IgD-negative memory B cell (primary cell): ENCODE measurements at regions not wholly inside any gene's neighbourhood (a gene's known extent, or its start where the extent isn't known, plus 50 kb on each side); places are given as distances from the start of the nearest gene placed in this dataset.
A peak's percentile ranks its signal among the peaks of the same experiment; 100 is the strongest.

ENCODE experiments used
- H3K27ac Mint-ChIP-seq, 3 donors: one replicate each; pipeline ENCODE4 v1.8.0; 2020 to 2022; ENCODE audit warnings: mild to moderate bottlenecking in 3 of 3, mixed read lengths in 3 of 3, moderate library complexity in 1 of 3
- H3K27me3 Mint-ChIP-seq: one replicate; pipeline ENCODE4 v1.8.0; 2021; ENCODE audit warnings: mixed read lengths
- H3K36me3 Mint-ChIP-seq: one replicate; pipeline ENCODE4 v1.8.0; 2020; ENCODE audit warnings: mild to moderate bottlenecking, mixed read lengths
- H3K4me1 Mint-ChIP-seq, 3 donors: one replicate each; pipeline ENCODE4 v1.8.0; 2020 to 2022; ENCODE audit warnings: mixed read lengths in 3 of 3, mild to moderate bottlenecking in 1 of 3
- H3K4me3 Mint-ChIP-seq, 4 donors: one replicate each; pipeline ENCODE4 v1.8.0; 2020 to 2022; ENCODE audit warnings: mild to moderate bottlenecking in 4 of 4, mixed read lengths in 4 of 4, moderate library complexity in 3 of 4
- H3K9me3 Mint-ChIP-seq, 3 donors: one replicate each; pipeline ENCODE4 v1.8.0; 2020 to 2021; ENCODE audit warnings: mixed read lengths in 3 of 3, mild to moderate bottlenecking in 1 of 3

DNA sequence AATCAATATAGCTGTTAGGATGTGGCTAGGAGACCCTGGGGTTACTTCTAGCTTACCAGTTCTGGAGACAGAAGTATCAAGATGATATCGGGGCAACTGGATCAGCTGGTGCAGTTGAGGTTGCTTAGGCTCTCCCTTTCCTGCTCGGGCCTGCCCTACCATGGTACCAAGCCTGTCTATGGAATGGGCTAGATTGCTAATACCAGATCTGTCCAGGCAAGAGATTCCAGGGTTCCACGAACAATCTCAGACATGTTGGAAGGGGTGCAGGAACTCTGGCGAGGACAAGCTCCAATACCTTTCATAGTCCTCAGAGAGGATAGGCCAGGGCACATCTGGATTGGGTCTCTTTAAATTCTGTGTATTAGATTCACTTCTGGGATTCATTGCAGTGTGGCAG lies 53.8 kb downstream of the ADM start:
- Mint-ChIP-seq H3K27me3 (peaks cover 14% of the 10 kb centered on the region), H3K27ac (no peak overlapping the region)

DNA sequence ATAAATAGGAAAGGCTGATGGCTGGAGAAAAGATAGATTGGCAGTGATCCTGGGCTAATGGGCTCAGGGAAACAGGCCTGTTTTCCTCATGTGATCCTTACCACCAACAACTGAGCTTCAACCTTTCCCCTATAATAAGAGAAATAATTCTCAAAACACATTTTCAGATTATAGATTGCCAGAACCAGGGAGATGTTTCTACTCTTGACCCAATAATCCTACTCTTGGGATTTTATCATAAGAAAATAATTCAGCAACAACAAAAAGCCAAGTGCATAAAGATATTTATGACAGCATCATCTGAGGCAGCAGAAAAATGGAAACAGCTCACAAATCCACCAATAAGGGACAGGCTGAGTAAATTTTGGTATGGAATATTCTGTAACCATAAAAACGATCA lies 54.3 kb downstream of the ADM start:
- H3K36me3 Mint-ChIP-seq: peaks cover 6% of the 10 kb centered on the region
- peaks cover 14% of the 10 kb centered on the region for H3K27me3 Mint-ChIP-seq
- H3K9me3 Mint-ChIP-seq: peaks cover 0 to 5% (median 3%) of the 10 kb centered on the region in 3 donors
- no peak overlapping the region for H3K4me3 Mint-ChIP-seq
- H3K4me1 Mint-ChIP-seq: peaks cover 0 to 5% (median 2%) of the 10 kb centered on the region in 3 donors
- H3K27ac Mint-ChIP-seq: no peak overlapping the region

More for the DNA sequence above, 53.8 kb downstream of the ADM start:
- H3K4me3 Mint-ChIP-seq: no peak overlapping the region
- H3K9me3 Mint-ChIP-seq: peaks cover 0 to 5% (median 3%) of the 10 kb centered on the region in 3 donors
- H3K36me3 Mint-ChIP-seq: peaks cover 7% of the 10 kb centered on the region
- H3K4me1 Mint-ChIP-seq: peaks cover 0 to 5% (median 2%) of the 10 kb centered on the region in 3 donors

DNA sequence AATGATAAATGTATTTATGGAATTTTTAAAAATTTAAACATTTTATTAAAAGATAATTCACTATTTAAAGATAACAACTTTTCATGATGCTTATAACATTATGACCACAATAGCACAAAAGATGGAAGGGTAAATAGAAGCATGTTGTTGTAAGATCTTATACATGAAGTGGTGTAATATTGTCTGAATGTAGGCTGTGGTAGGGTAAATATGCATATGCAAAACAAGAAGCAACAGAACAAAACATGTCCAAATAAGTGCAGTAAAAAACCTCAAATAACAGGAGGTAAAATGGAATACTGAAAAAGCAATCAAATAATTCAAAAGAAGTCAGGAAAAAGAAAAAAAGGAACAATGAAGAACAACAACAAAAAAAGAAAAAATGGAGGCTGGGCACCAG lies 56.0 kb downstream of the ADM start:
- no peak overlapping the region for H3K27ac Mint-ChIP-seq
- H3K27me3 Mint-ChIP-seq: peaks cover 10% of the 10 kb centered on the region
- peaks cover 6% of the 10 kb centered on the region for H3K36me3 Mint-ChIP-seq
- peak overlapping the region in 1 of 4 donors; percentile 22 for H3K4me3 Mint-ChIP-seq
- peaks cover 0 to 5% (median 3%) of the 10 kb centered on the region in 3 donors for H3K9me3 Mint-ChIP-seq
- H3K4me1 Mint-ChIP-seq: peaks cover 0 to 5% (median 2%) of the 10 kb centered on the region in 3 donors

DNA sequence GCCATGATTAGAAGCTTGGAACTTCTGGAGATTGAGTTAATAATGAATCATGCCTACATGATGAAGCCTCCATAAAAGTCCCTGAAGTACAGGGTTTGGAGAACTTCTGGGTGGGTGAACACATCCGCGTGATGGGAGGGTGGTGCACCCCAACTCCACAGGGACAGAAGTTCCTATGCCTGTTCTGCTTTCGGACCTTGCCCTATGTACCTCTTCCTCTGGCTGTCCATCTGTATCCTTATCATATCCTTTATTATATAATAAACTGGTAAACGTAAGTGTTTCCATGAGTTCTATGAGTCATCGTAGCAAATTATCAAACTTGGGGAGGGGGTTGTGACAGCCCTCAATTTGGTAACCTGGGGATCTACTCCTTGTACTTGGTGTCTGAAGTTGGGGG lies 60.2 kb downstream of the ADM start:
- H3K36me3 Mint-ChIP-seq: peaks cover 2% of the 10 kb centered on the region
- peaks cover 3 to 7% (median 5%) of the 10 kb centered on the region in 3 donors for H3K4me1 Mint-ChIP-seq
- H3K9me3 Mint-ChIP-seq: peaks cover 0 to 11% (median 3%) of the 10 kb centered on the region in 3 donors
- no peak overlapping the region for H3K27ac Mint-ChIP-seq
- H3K4me3 Mint-ChIP-seq: no peak overlapping the region
- H3K27me3 Mint-ChIP-seq: peaks cover 6% of the 10 kb centered on the region

DNA sequence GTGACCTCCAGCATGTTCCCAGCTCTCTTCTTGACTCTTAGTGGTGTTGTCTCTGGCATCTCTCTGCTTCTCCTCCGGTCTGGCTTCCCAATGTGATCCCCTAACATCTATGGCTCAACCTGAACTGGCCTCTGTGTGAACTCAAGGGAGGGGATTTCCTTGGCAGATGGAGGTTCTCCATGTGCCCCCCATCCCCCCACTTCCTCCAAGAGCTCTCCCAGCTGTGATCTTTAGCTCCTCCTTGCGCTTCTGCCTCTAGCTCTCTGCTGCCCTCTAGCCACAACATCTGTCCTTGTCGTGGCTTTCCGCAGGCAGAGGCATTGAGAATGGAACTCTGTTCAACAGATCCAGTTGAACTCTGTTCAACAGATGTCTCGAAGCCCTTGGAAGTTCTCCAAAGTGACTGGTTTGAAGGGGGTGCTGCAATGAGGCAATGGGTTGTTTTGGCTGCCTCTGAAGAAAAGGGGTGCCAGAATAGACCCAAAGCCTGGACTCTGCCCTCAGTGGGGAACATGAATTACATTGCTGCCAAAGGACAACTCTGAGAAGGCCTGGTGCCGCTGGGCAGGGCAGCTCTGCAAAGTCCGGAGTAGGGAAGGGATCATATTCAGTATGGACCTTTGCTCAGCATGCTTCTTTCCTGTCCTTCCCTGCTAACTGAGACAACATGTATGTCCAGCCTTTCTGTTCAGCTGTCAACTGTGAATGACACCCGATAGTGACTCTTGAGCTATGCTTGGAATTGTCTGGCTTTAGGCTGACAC lies 61.9 kb downstream of the ADM start:
- Mint-ChIP-seq H3K9me3 (peaks cover 0 to 6% (median 0%) of the 10 kb centered on the region in 3 donors), H3K27me3 (peaks cover 4% of the 10 kb centered on the region), H3K4me1 (peaks cover 3 to 7% (median 5%) of the 10 kb centered on the region in 3 donors), H3K4me3 (peak overlapping the region in 1 of 4 donors; percentile 78), H3K27ac (peak overlapping the region in 2 of 3 donors; percentile 4 to 43), H3K36me3 (no peaks in the 10 kb centered on the region)

DNA sequence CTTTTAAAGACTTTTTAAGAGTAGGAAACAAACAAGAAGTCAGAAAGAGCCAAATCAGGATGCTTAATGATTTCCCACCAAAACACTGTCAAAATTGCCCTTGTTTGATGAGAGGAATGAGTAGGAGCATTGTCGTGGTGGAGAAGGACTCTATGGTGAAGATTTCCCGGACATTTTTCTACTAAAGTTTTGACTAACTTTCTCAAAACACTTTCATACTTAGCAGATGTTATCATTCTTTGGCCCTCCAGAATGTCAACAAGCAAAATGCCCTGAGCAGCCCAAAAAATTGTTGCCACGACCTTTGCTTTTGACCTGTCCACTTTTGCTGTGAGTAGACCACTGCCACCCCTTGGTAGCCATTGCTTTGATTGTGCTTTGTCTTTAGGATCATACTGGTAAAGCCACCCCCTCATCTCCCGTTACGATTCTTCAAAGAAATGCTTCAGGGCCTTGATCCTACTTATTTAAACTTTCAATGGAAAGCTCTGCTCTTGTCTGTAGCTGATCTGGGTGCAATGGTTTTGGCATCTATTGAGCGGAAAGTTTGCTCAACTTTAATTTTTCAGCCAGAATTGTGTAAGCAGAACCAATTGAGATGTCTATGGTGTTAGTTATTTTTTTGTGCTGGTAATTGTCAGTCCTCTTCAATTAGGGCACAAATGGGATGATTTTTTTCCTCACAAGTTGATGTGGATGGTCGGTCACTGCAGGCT lies 67.2 kb downstream of the ADM start:
- peaks cover 0 to 6% (median 0%) of the 10 kb centered on the region in 3 donors for H3K9me3 Mint-ChIP-seq
- no peaks in the 10 kb centered on the region for H3K36me3 Mint-ChIP-seq
- peaks cover 6% of the 10 kb centered on the region for H3K27me3 Mint-ChIP-seq
- H3K4me1 Mint-ChIP-seq: no peaks in the 10 kb centered on the region
- no peak overlapping the region for H3K4me3 Mint-ChIP-seq
- H3K27ac Mint-ChIP-seq: no peak overlapping the region

DNA sequence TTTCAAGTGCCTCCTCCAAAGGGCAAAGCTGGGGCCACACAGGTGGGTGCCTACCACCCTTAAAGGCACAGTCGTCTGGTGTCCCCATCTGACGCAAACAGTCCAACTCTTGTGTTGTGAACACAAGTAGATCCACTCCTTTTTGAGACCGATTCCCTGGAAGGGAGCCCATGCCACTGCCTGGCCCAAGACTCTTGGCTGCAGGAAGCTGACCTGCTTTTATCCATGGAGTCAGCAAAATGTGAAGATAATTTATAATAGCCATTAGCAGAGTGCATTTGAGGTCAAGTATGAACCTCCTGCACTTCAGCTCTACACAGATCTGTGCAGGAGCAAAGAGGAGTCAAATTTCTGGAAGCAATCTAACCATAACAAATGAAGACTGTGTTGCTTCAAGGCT lies 68.5 kb downstream of the ADM start:
- Mint-ChIP-seq H3K9me3 (no peaks in the 10 kb centered on the region), H3K4me1 (no peaks in the 10 kb centered on the region)

DNA sequence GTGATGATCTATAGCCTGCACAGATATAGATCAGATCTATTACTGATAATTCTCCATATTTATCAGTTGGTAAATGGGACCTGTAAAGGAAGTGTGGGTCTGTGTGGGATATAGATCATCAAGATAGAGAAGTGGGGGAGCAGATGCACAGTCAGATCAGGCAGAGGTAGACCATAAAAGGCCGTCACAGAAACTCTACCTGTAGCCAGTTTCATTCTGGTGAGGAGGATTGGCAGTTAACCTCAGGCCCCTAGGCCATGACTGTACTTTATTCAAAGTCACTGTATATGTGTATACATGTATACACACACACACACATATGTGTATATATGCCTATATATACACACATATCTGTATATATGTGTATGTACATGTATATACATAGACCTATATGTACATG lies 69.1 kb downstream of the ADM start:
- Mint-ChIP-seq H3K27me3 (peaks cover 6% of the 10 kb centered on the region), H3K36me3 (no peaks in the 10 kb centered on the region), H3K9me3 (no peaks in the 10 kb centered on the region), H3K4me3 (no peak overlapping the region), H3K27ac (no peak overlapping the region), H3K4me1 (no peaks in the 10 kb centered on the region)

More for the DNA sequence above, 68.5 kb downstream of the ADM start:
- no peak overlapping the region for H3K27ac Mint-ChIP-seq
- H3K36me3 Mint-ChIP-seq: no peaks in the 10 kb centered on the region
- no peak overlapping the region for H3K4me3 Mint-ChIP-seq
- peaks cover 6% of the 10 kb centered on the region for H3K27me3 Mint-ChIP-seq

DNA sequence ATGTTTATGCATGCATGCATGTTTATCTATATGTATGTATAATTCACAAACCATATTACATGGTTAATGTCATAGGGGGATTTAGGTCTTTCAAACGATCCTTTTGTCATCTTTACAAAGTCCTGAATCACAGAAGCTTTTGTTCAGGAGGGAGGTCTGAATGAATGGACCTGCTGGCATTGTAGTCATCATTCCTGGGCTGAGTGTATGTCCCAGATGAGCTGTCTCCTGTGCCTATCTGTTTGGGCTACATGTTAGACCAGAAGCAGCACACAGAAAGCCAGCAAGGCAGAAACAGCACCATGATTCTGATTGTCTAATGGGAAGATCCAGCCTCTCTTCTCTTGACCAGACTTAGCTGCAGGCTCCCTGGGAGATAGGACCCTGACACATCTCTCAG lies 69.5 kb downstream of the ADM start:
- Mint-ChIP-seq H3K4me1 (no peaks in the 10 kb centered on the region), H3K9me3 (no peaks in the 10 kb centered on the region), H3K36me3 (no peaks in the 10 kb centered on the region), H3K4me3 (no peak overlapping the region), H3K27ac (no peak overlapping the region), H3K27me3 (peaks cover 6% of the 10 kb centered on the region)

DNA sequence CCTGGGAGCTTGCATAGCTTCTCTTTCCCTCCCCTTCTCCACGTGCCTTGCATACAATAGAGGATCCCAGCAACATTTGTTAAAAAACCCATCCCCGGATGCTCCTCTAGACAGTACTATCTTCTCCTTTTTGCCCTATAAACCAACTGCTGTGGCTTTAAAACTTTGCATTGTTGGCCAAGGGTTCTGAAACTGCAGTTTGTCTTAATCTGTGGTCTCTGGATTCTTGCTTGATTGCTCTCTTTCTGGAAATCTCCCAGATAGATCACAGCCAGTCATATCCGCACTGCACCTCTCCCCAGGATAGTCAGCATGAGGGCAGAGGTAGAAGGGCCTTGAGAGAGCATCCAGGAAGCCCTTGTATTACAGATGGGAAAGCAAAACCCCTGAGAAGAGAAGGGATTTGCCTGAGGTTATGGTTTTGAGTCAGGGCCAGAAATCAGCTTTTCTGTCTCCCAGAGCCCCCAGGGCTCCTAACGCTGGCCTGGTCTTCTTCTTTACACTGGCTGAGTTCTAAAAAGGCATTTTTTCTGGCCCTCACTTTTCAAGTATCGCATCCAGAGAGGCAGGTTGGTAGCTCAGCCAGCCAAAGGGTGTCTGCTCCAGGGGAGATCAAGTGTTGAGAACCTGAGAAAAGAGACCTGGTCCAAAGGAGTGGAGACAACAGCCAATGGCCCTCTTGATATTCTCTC lies 70.6 kb downstream of the ADM start:
- Mint-ChIP-seq H3K36me3 (no peaks in the 10 kb centered on the region), H3K4me1 (no peaks in the 10 kb centered on the region), H3K27me3 (peaks cover 7% of the 10 kb centered on the region), H3K27ac (no peak overlapping the region), H3K4me3 (no peak overlapping the region), H3K9me3 (no peaks in the 10 kb centered on the region)

DNA sequence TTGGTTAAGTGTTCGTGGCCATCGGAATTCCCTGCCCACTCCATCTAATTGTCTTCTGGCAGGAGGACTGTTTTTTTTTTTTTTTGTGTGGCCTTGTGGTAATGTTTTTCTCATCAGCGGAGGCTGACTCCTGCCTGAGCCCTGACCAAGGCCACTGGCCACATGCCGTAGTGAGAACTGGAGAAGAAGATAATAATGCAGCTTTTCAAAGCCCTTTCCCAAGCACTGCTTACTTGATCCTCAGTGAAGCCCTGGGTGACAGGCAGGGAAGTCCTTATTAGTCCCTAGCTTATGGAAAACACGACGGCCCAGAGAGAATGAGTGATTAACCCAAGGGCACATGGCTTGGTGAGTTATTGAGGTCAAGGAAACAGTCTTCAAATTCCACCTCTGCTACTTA lies 71.2 kb downstream of the ADM start:
- H3K9me3 Mint-ChIP-seq: no peaks in the 10 kb centered on the region
- peaks cover 7% of the 10 kb centered on the region for H3K27me3 Mint-ChIP-seq
- no peaks in the 10 kb centered on the region for H3K4me1 Mint-ChIP-seq
- no peaks in the 10 kb centered on the region for H3K36me3 Mint-ChIP-seq
- H3K27ac Mint-ChIP-seq: no peak overlapping the region
- no peak overlapping the region for H3K4me3 Mint-ChIP-seq

DNA sequence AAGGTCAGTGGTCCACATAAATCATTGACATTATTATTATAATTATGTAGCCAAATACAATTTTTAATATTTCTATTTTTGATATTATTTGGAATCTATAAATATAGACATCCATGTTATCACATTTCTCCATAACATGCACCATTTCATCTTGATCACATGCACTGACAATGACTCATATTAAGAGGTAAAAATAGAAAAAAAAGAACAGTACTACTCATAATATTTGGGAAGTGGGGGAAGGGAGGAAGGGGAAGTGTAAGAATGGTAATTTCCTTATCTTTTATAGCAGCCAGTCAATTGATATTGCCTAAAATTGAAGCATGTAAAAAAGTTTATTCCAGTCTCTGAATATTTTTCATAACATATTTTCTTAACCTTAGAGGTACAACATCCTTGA lies 72.3 kb downstream of the ADM start:
- H3K27me3 Mint-ChIP-seq: peaks cover 9% of the 10 kb centered on the region

DNA sequence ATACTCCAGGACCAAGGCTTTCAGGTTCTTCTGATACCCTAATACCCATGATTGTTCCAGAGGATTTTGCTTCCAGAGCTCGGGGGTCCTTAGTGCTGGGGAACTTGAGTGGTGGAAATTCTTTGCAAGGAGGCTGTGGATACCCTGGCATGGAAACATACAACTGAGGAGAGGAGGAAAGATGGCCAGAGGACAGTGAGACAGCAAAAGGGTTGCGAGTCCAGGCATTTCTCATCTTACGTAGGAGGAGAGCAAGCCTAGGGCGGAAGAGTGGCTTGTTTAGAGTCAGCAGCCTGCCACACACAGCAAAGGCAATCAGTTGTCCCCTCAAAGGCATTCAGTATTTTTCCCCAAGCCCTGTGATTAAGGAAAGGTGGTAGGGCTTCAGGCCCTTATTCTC lies 73.5 kb downstream of the ADM start:
- Mint-ChIP-seq H3K27me3 (peaks cover 11% of the 10 kb centered on the region), H3K4me3 (no peak overlapping the region), H3K27ac (peak overlapping the region in 1 of 3 donors; percentile 67), H3K9me3 (no peaks in the 10 kb centered on the region), H3K4me1 (no peaks in the 10 kb centered on the region), H3K36me3 (no peaks in the 10 kb centered on the region)

More for the DNA sequence above, 72.3 kb downstream of the ADM start:
- Mint-ChIP-seq H3K27ac (no peak overlapping the region), H3K36me3 (no peaks in the 10 kb centered on the region), H3K4me3 (no peak overlapping the region), H3K9me3 (no peaks in the 10 kb centered on the region), H3K4me1 (no peaks in the 10 kb centered on the region)

DNA sequence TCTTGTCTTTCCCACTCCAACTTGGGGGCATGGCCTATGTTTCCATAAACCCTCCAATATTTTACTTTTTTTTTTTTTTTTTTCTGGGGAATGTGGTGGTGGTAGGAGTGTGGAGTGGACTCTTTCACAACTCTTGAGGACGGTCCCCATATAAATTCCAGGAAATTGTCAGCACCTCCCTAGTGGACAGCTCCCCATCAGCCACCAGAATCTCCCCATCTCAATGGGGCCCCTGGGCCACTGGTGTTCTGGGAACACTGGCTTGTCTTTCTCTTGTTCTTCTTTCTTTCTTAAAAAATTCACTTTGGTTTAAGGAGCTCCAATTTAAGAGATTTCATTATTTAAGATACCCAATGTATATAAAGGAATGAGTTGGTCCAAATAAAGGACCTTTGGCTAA lies 74.1 kb downstream of the ADM start:
- peak overlapping the region in 1 of 3 donors; percentile 67 for H3K27ac Mint-ChIP-seq
- H3K9me3 Mint-ChIP-seq: no peaks in the 10 kb centered on the region
- H3K4me3 Mint-ChIP-seq: no peak overlapping the region
- no peaks in the 10 kb centered on the region for H3K36me3 Mint-ChIP-seq
- H3K4me1 Mint-ChIP-seq: no peaks in the 10 kb centered on the region
- peaks cover 11% of the 10 kb centered on the region for H3K27me3 Mint-ChIP-seq

DNA sequence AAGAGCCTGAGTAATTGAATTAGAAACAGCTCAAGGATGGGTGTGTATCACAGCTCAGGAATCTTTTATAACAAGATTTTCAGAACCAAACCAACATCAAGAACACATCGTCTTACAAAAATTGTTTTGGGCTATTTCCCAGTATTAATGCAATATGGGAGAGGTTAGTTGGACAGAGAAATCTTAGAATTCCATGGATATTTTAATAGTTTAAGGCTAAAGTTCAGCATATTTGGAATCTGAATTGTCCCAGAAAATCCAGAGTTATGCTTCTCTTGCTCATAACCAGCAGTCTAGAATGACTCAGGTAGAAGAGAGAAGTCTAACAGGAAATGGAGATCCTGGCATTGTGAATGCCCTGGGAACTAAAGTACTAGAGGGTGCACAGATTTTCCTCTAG lies 74.6 kb downstream of the ADM start:
- H3K36me3 Mint-ChIP-seq: no peaks in the 10 kb centered on the region
- no peaks in the 10 kb centered on the region for H3K4me1 Mint-ChIP-seq
- H3K4me3 Mint-ChIP-seq: no peak overlapping the region
- peaks cover 11% of the 10 kb centered on the region for H3K27me3 Mint-ChIP-seq
- H3K9me3 Mint-ChIP-seq: no peaks in the 10 kb centered on the region
- H3K27ac Mint-ChIP-seq: no peak overlapping the region
